HG03558 (cell line): ENCODE measurements at regions not wholly inside any gene's neighbourhood (a gene's known extent, or its start where the extent isn't known, plus 50 kb on each side); places are given as distances from the start of the nearest gene placed in this dataset.
A peak's percentile ranks its signal among the peaks of the same experiment; 100 is the strongest.
"Not testable (repeated sequence)": the region's sequence is repeated elsewhere in the genome, so short reads cannot be mapped to it uniquely, and the experiment has no call there.

Experiments
- ATAC-seq: cut with Tn5 transposase; IDR thresholded peaks from one replicate; pipeline ENCODE4 v1.9.1; 2021; ENCODE audit warnings: moderate number of reproducible peaks; ENCODE audit not compliant: unreplicated experiment; ENCODE audit errors: extremely low read depth

DNA sequence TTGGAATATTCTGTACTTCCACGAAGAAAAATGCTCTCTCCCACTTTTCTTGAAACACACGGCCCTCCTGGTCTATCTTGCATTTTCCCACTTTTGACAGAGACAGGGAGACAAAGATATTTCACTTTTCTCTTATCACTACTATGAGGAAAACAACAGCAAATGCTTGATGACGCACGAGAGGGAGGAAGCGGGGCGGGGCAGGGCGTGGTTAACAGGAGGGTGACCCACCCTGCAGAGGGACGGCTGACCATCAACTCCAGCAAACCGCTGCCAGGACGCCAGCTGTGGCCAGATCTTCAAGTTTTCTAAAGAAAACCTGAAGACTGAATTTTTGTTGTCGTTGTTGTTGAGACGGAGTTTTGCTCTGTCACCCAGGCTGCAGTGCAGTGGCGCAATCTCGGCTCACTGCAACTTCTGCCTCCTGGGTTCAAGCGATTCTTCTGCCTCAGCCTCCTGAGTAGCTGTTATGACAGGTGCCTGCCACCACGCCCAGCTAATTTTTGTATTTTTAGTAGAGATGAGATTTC lies 63.8 kb downstream of the NSUN5 start:
- ATAC-seq, result not testable (repeated sequence)

- peak; percentile 71 for ATAC-seq
Measured at GRCh38 chr7:73234994-73235717, 73.5 kb downstream of the NSUN5 start.

- not testable (repeated sequence) for ATAC-seq
Measured at GRCh38 chr7:73225745-73226144, 82.9 kb downstream of the NSUN5 start.

- ATAC-seq, result not testable (repeated sequence)
Measured at GRCh38 chr7:73221724-73222123, 86.9 kb downstream of the NSUN5 start.

DNA sequence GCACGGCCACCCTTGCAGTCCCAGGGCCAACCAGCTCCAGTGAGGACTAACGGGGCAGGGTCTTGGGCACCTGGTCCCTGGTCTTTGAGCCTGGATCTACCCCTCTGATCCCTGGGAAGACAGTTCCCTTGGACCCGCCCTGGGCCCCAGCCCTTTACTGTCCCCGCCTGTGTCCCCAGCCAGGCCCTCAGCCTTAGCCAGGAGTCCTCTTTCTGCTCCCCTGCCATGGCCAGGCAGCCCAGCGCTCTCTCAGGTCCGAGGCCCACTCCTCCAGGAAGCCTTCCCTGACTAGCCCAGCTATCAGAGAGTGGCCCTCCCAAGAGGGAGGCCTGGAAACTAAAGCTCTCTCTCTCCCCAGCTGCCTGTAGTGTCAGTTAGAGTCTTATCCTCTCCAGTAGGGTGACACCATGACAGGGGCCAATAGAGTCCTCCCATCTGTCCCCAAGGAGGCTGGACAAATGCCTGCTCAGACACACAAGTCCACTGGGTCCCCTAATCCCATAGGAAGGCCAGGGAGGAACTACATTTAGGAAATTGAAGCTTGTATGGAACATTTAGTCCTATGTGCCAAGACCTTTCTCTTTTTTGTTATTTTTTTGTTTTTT lies 87.8 kb downstream of the NSUN5 start:
- not testable (repeated sequence) for ATAC-seq

GRCh38 chr7:73220357-73220756 lies 88.3 kb downstream of the NSUN5 start:
- ATAC-seq, result peak; percentile 48

DNA sequence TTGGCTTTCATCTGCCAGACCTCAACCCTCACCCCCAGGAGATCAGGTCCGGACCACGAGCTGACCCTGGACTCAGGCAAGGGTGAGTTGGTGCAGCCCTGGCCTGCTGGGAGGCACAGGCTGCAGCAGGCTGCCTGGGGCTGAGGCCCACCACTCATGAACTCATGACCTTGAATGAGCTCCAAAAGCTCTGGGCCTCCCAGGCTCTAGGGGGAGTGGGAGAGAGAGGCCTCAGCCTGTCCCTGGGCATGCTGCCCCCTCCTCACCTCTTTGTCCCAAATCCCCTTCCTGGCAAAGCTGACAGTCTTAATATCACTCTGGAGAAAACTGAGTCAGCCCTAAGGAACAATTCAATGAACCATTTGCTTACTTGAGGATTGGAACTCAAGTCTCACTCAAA lies 89.8 kb downstream of the NSUN5 start:
- not testable (repeated sequence) for ATAC-seq

DNA sequence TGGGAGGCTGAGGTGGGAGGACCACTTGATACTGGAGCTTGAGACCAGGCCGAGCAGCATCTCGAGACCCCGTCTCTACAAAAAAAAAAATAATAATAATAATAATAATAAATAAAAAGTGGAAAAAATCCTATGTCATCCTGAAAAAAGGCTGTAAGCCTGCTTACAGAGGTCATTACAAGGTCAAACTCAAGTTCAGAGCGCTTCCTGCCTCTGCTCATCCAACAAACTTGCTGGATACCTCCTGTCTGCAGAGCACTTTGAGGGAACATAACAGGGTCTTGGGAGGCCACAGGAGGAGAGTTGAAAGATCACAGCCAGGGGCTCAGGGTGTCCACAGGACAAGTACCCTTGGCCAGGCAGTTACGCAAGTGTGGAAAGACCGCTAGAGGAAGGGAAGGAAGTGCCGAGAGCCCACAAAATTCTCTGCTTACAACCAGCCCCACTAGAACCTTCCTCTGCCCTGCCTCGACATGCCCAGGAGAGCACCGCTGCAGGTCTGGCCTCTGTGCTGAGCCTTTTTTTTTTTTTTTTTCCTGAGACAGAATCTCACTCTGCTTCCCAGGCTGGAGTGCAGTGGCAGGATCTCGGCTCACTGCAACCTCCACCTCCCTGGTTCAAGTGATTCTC lies 92.5 kb downstream of the NSUN5 start:
- ATAC-seq, result not testable (repeated sequence)

- ATAC-seq, result not testable (repeated sequence)
Measured at GRCh38 chr7:73215232-73215631, 93.4 kb downstream of the NSUN5 start.

GRCh38 chr7:73214471-73214870 lies 94.2 kb downstream of the NSUN5 start:
- ATAC-seq, result not testable (repeated sequence)

- not testable (repeated sequence) for ATAC-seq
Measured at GRCh38 chr7:73213076-73213475, 95.5 kb downstream of the NSUN5 start.

DNA sequence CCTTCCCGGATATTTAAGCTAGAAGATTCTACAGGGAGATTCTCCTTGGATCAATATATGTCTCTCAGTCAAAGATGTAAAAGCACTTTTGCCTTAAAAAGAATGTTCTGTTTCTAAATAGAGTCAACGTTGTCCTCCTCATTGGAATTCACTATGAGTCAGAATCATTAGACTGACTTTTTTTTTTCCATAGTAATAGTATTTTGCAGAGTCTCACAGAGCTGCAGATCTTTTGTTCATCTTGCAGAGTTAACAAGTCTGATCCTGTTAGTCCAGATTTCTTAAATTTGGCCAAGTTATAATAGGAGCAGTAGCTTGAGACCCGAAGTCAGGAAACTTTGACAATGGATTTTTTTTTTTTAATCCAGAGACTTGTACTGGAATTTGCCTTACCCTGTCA lies 103.0 kb downstream of the NSUN5 start:
- not testable (repeated sequence) for ATAC-seq

DNA sequence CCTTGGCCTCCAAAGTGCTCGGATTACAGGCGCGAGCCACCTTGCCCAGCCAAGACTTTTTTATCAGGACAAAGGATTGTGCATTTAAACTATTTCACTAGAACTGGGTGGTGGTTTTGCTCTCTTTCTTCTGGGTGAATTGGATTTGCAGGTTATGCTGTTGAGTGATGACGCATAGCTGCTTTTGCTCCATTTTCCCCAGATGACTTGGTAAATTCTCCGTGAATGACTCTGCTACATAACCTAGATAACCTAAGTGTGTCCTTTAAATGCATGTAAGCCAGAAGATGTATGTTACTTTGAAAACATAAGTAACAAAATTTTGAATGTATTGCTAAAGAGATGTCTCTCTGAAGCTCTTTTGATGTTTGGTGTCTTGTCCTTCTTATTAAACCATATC lies 103.7 kb downstream of the NSUN5 start:
- ATAC-seq, result not testable (repeated sequence)

DNA sequence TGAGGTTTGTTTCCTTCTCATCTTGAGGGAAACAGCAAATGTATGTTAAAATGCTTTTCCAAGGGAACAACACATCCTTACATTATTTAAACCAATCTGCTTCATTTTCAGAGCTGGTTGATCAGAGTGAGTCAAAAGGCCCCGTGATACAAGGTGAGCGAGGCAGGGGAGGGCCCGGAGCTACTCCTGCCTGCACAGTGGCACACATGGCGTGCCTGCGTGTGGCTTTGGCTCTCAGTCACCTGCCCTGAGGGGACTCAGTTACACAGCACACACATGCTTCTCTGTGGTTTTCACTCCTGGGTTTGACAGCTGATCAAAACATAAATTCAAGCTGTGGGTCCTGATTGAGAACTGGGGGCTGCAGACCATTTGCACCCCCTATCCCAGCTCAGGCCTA lies 105.3 kb downstream of the NSUN5 start:
- ATAC-seq, result not testable (repeated sequence)

- ATAC-seq, result not testable (repeated sequence)
Measured at GRCh38 chr7:73201264-73201663, 107.4 kb downstream of the NSUN5 start.

DNA sequence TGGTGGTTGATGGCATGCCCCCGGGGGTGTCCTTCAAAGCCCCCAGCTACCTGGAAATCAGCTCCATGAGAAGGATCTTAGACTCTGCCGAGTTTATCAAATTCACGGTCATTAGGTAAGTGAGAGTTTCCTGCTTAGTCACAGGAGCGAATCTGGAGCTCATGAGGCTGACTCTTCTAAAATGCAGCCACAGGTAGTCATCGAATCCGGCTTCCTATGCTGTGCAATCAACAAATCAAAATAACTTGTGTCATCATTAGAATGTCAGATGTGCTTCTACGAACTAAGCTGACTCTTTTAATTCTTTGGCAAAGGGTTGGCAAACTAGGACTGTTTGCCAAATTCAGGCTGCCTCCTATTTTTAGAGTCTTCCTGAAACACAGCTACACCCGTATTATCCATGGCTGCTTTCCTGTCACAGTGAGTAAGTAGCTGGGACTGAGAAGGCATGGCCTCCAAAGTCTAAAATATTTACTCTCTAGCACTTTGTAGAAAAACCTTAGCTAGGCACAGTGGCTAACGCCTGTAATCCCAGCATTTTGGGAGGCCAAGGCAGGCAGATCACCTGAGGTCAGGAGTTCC lies 108.0 kb downstream of the NSUN5 start:
- not testable (repeated sequence) for ATAC-seq

- ATAC-seq, result not testable (repeated sequence)
Measured at GRCh38 chr7:73193991-73194390, 108.2 kb upstream of the SPDYE9 start.

DNA sequence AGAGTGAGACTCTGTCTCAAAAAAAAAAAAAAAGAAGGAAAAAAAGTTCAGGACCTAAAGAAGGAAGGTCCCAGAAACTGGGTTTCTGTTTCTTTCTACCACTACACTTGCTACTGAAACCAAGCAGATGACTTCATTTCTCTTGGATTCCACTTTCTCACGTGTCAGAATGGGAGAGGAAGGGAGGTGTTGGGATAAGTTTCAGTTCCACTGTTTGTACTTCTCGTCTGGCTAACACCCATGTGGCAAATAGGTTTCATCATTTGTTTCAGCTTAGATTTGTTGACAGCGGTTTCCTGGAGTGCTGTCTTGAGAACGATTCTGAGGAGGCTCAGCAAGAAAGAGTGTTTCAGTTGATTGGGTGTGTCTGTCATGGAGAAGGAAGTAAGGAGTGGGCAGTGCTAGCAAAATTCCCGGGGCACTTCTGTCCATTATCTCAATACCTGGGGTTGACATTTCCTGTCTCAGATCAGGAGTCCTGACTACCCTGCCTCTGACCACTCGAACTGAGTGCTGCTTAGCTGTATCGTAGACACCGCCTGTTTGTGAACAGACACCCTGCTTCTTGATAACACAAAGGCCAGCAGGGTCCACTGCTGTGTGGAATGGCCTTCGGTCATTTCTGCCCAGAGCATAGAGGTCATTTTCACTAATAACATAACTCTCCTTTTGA lies 104.8 kb upstream of the SPDYE9 start:
- ATAC-seq, result not testable (repeated sequence)

DNA sequence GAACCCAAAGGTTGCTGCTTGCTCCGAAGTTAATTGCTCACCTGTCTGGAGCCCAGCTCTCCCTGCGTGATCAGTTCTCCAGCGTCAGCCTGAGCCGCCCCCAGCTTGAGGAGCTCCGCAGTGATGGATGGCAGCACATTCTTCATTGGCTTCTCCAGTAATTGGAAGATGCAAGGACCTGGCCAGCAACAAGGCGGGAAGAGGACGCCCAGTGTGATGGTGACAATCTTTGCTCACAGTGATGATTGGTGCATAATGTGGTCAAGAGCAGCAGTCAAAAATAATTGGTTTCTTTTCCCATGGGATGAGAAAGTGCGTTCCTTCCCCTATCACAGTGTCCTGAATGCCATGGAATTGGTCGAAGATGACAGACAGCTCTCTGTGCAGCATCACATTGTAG lies 102.4 kb upstream of the SPDYE9 start:
- not testable (repeated sequence) for ATAC-seq
